ENCODE measurements at regions not wholly inside any gene's neighbourhood (a gene's known extent, or its start where the extent isn't known, plus 50 kb on each side); places are given as distances from the start of the nearest gene placed in this dataset.

GRCh38 chr5:115363879-115364278 is 67.4 kb upstream of the CCDC112 start:
- Histone ChIP-seq H3K36me3 (ENCODE audit: control insufficient read depth in 1 of 2, insufficient read depth in 2 of 2, low read depth in 1 of 2, low read length in 2 of 2) (no peaks in the 10 kb centered on the region), H4K8ac (ENCODE audit: low read length) (no peak overlapping the region), H3K27me3 (ENCODE audit: control insufficient read depth in 1 of 2, insufficient read depth in 1 of 2, low read length in 2 of 2) (no peaks in the 10 kb centered on the region), H3K18ac (ENCODE audit: low read depth in 1 of 2, low read length in 2 of 2) (no peak overlapping the region), H3K27ac (ENCODE audit: low read length, poor library complexity, severe bottlenecking) (no peak overlapping the region), H3K9me3 (ENCODE audit: control insufficient read depth, low read length) (no peaks in the 10 kb centered on the region), H2BK120ac (ENCODE audit: low read depth, low read length) (no peak overlapping the region), H3K4ac (ENCODE audit: low read depth in 1 of 2, low read length in 2 of 2) (no peak overlapping the region), H2BK12ac (ENCODE audit: low read length in 2 of 2) (no peak overlapping the region), H2AFZ (ENCODE audit: low read depth, low read length) (no peak overlapping the region), H3K23ac (ENCODE audit: low read length in 2 of 2) (no peak overlapping the region), H3K79me1 (replicated peaks; ENCODE audit: low read length, poor library complexity, severe bottlenecking) (no peaks in the 10 kb centered on the region), H3K14ac (ENCODE audit: low read length in 2 of 2) (no peak overlapping the region), H2BK15ac (ENCODE audit: low read depth, poor library complexity, severe bottlenecking) (no peak overlapping the region), H3K4me2 (ENCODE audit: low read length, poor library complexity, severe bottlenecking) (no peak overlapping the region), H2BK5ac (ENCODE audit: low read depth, low read length, poor library complexity, severe bottlenecking) (no peak overlapping the region), H3K4me3 (ENCODE audit: insufficient read depth in 1 of 2, low read depth in 1 of 2, low read length in 2 of 2) (no peak overlapping the region), H4K91ac (ENCODE audit: low read length) (no peak overlapping the region), H2AK5ac (ENCODE audit: low read length, severe bottlenecking) (no peak overlapping the region), H3K4me1 (ENCODE audit: control insufficient read depth, insufficient read depth, low read depth, low read length) (peaks cover 2% of the 10 kb centered on the region), H3K9ac (ENCODE audit: low read length) (no peak overlapping the region)
- 94% methylated on average over 4 of the region's 4 CpGs for WGBS
- no peak for DNase-seq

- peak; percentile 73 for DNase-seq
- H2BK5ac ChIP-seq (ENCODE audit: low read depth, low read length, poor library complexity, severe bottlenecking), result no peak overlapping the region
- no peak overlapping the region for H3K27ac ChIP-seq (ENCODE audit: low read length, poor library complexity, severe bottlenecking)
- no peak overlapping the region for H3K18ac ChIP-seq (ENCODE audit: low read depth in 1 of 2, low read length in 2 of 2)
- no peak overlapping the region for H3K4ac ChIP-seq (ENCODE audit: low read depth in 1 of 2, low read length in 2 of 2)
- H3K23ac ChIP-seq (ENCODE audit: low read length in 2 of 2), result no peak overlapping the region
- no peak overlapping the region for H2BK15ac ChIP-seq (ENCODE audit: low read depth, poor library complexity, severe bottlenecking)
- H3K14ac ChIP-seq (ENCODE audit: low read length in 2 of 2), result no peak overlapping the region
- no peaks in the 10 kb centered on the region for H3K79me1 ChIP-seq (replicated peaks; ENCODE audit: low read length, poor library complexity, severe bottlenecking)
- no peak overlapping the region for H3K9ac ChIP-seq (ENCODE audit: low read length)
- no peak overlapping the region for H4K8ac ChIP-seq (ENCODE audit: low read length)
- no peaks in the 10 kb centered on the region for H3K9me3 ChIP-seq (ENCODE audit: control insufficient read depth, low read length)
- WGBS, result 29% methylated on average over 5 of the region's 5 CpGs
- no peaks in the 10 kb centered on the region for H3K4me1 ChIP-seq (ENCODE audit: control insufficient read depth, insufficient read depth, low read depth, low read length)
- H3K4me2 ChIP-seq (ENCODE audit: low read length, poor library complexity, severe bottlenecking), result no peak overlapping the region
- no peak overlapping the region for H2AK5ac ChIP-seq (ENCODE audit: low read length, severe bottlenecking)
- H3K4me3 ChIP-seq (ENCODE audit: insufficient read depth in 1 of 2, low read depth in 1 of 2, low read length in 2 of 2), result no peak overlapping the region
- no peaks in the 10 kb centered on the region for H3K36me3 ChIP-seq (ENCODE audit: control insufficient read depth in 1 of 2, insufficient read depth in 2 of 2, low read depth in 1 of 2, low read length in 2 of 2)
- no peak overlapping the region for H2AFZ ChIP-seq (ENCODE audit: low read depth, low read length)
- no peak overlapping the region for H2BK12ac ChIP-seq (ENCODE audit: low read length in 2 of 2)
- H2BK120ac ChIP-seq (ENCODE audit: low read depth, low read length), result no peak overlapping the region
- no peak overlapping the region for H4K91ac ChIP-seq (ENCODE audit: low read length)
- H3K27me3 ChIP-seq (ENCODE audit: control insufficient read depth in 1 of 2, insufficient read depth in 1 of 2, low read length in 2 of 2), result no peaks in the 10 kb centered on the region
Observed at GRCh38 chr5:115360046-115360685, 63.7 kb upstream of the CCDC112 start.

GRCh38 chr5:115355767-115356381 is 59.4 kb upstream of the CCDC112 start:
- H2BK120ac ChIP-seq (ENCODE audit: low read depth, low read length), result no peak overlapping the region
- H2AFZ ChIP-seq (ENCODE audit: low read depth, low read length), result peak overlapping the region; percentile 4
- no peak for DNase-seq
- no peak overlapping the region for H2BK5ac ChIP-seq (ENCODE audit: low read depth, low read length, poor library complexity, severe bottlenecking)
- peak overlapping the region; percentile 29 to 40 for H3K18ac ChIP-seq (ENCODE audit: low read depth in 1 of 2, low read length in 2 of 2)
- no peak overlapping the region for H2AK5ac ChIP-seq (ENCODE audit: low read length, severe bottlenecking)
- no peak overlapping the region for H3K4ac ChIP-seq (ENCODE audit: low read depth in 1 of 2, low read length in 2 of 2)
- H4K91ac ChIP-seq (ENCODE audit: low read length), result no peak overlapping the region
- H3K79me1 ChIP-seq (replicated peaks; ENCODE audit: low read length, poor library complexity, severe bottlenecking), result no peaks in the 10 kb centered on the region
- H3K4me1 ChIP-seq (ENCODE audit: control insufficient read depth, insufficient read depth, low read depth, low read length), result peaks cover 2% of the 10 kb centered on the region
- no peaks in the 10 kb centered on the region for H3K36me3 ChIP-seq (ENCODE audit: control insufficient read depth in 1 of 2, insufficient read depth in 2 of 2, low read depth in 1 of 2, low read length in 2 of 2)
- no peak overlapping the region for H3K9ac ChIP-seq (ENCODE audit: low read length)
- H4K8ac ChIP-seq (ENCODE audit: low read length), result no peak overlapping the region
- no peak overlapping the region for H3K27ac ChIP-seq (ENCODE audit: low read length, poor library complexity, severe bottlenecking)
- peak overlapping the region in 1 of 2 experiments; percentile 61 for H2BK12ac ChIP-seq (ENCODE audit: low read length in 2 of 2)
- 55% methylated on average over 2 of the region's 4 CpGs for WGBS
- H3K9me3 ChIP-seq (ENCODE audit: control insufficient read depth, low read length), result no peaks in the 10 kb centered on the region
- no peak overlapping the region for H3K4me3 ChIP-seq (ENCODE audit: insufficient read depth in 1 of 2, low read depth in 1 of 2, low read length in 2 of 2)
- no peak overlapping the region for H3K23ac ChIP-seq (ENCODE audit: low read length in 2 of 2)
- H3K14ac ChIP-seq (ENCODE audit: low read length in 2 of 2), result no peak overlapping the region
- H3K4me2 ChIP-seq (ENCODE audit: low read length, poor library complexity, severe bottlenecking), result no peak overlapping the region
- H2BK15ac ChIP-seq (ENCODE audit: low read depth, poor library complexity, severe bottlenecking), result no peak overlapping the region
- no peaks in the 10 kb centered on the region for H3K27me3 ChIP-seq (ENCODE audit: control insufficient read depth in 1 of 2, insufficient read depth in 1 of 2, low read length in 2 of 2)

GRCh38 chr5:115355095-115355494 is 58.6 kb upstream of the CCDC112 start:
- Histone ChIP-seq H2BK5ac (ENCODE audit: low read depth, low read length, poor library complexity, severe bottlenecking) (no peak overlapping the region), H3K9me3 (ENCODE audit: control insufficient read depth, low read length) (no peaks in the 10 kb centered on the region), H4K8ac (ENCODE audit: low read length) (no peak overlapping the region), H3K4ac (ENCODE audit: low read depth in 1 of 2, low read length in 2 of 2) (no peak overlapping the region), H3K4me2 (ENCODE audit: low read length, poor library complexity, severe bottlenecking) (no peak overlapping the region), H2BK12ac (ENCODE audit: low read length in 2 of 2) (no peak overlapping the region), H3K27me3 (ENCODE audit: control insufficient read depth in 1 of 2, insufficient read depth in 1 of 2, low read length in 2 of 2) (no peaks in the 10 kb centered on the region), H2AFZ (ENCODE audit: low read depth, low read length) (no peak overlapping the region), H2BK120ac (ENCODE audit: low read depth, low read length) (no peak overlapping the region), H3K36me3 (ENCODE audit: control insufficient read depth in 1 of 2, insufficient read depth in 2 of 2, low read depth in 1 of 2, low read length in 2 of 2) (no peaks in the 10 kb centered on the region), H3K27ac (ENCODE audit: low read length, poor library complexity, severe bottlenecking) (no peak overlapping the region), H3K4me1 (ENCODE audit: control insufficient read depth, insufficient read depth, low read depth, low read length) (peaks cover 2% of the 10 kb centered on the region), H2BK15ac (ENCODE audit: low read depth, poor library complexity, severe bottlenecking) (no peak overlapping the region), H4K91ac (ENCODE audit: low read length) (no peak overlapping the region), H3K9ac (ENCODE audit: low read length) (no peak overlapping the region), H3K14ac (ENCODE audit: low read length in 2 of 2) (no peak overlapping the region), H3K23ac (ENCODE audit: low read length in 2 of 2) (no peak overlapping the region), H3K79me1 (replicated peaks; ENCODE audit: low read length, poor library complexity, severe bottlenecking) (no peaks in the 10 kb centered on the region), H3K18ac (ENCODE audit: low read depth in 1 of 2, low read length in 2 of 2) (no peak overlapping the region), H3K4me3 (ENCODE audit: insufficient read depth in 1 of 2, low read depth in 1 of 2, low read length in 2 of 2) (no peak overlapping the region), H2AK5ac (ENCODE audit: low read length, severe bottlenecking) (no peak overlapping the region)
- WGBS, result 100% methylated on average over 1 of the region's 1 CpG
- no peak for DNase-seq

All from mesenchymal stem cell (in vitro differentiated cells and primary cell).